ENCODE measurements at regions not wholly inside any gene's neighbourhood (a gene's known extent, or its start where the extent isn't known, plus 50 kb on each side); places are given as distances from the start of the nearest gene placed in this dataset.

- H3K4me3 Mint-ChIP-seq = no peak overlapping the region
- no peak for DNase-seq
- no peaks in the 10 kb centered on the region for H3K36me3 Mint-ChIP-seq (ENCODE audit: insufficient read depth)
- H3K27me3 Mint-ChIP-seq (ENCODE audit: low read depth) = peaks cover 25% of the 10 kb centered on the region
- H3K9me3 Mint-ChIP-seq = no peaks in the 10 kb centered on the region
- no peaks in the 10 kb centered on the region for H3K4me1 Mint-ChIP-seq (ENCODE audit: low read depth)
- no peak for ATAC-seq
Observed at GRCh38 chr14:56460469-56460868, 119.1 kb upstream of the TMEM260 start.

DNA sequence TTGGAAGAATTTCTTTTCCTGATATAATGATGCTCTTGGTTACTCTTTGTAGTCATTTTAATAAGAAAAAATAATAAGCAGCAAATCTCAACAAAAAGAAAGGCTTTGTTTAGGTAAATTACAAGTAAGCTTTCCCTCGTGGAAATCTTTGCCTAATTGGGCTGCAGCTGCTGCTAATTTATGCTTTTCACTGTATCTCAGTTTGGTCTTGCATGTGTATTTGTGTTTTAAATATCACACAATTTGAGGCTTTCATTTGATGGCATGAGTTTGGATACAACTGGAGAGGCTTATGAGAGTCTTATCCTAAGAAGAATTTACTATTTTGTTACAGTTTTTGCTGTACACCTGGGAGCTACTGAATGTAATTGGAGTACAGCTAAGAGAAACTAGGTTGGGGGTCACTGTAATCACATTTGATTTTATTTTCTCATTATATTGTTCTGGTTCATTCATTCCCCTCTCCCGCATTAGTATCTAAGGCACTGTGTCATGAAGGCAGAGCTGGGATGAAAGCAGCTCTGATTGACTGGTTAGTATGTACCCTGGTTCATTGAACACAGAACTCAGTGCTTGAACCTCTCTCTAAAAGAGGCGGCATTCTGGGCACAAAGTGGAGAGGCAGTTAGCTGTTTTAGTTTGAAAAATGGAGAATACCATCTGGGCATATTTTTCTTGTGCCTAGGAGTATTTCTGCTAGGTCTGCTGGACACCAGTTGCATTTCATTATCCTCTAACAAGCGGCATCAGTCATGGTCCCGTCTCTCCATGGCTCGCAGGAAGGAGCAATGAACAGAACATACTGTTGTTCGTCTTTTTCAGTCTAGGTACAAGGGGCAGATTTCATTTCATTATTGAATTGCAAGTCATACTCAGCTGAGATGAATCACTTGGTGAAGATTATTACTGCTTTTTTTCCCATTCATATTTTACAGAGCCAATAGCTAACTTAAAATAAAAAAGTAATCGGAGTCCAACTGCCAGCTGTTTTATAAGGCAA, 118.0 kb upstream of the TMEM260 start:
- no peak for DNase-seq
- no peak for ATAC-seq
- Mint-ChIP-seq H3K9me3 (no peaks in the 10 kb centered on the region), H3K4me1 (ENCODE audit: low read depth) (no peaks in the 10 kb centered on the region), H3K36me3 (ENCODE audit: insufficient read depth) (no peaks in the 10 kb centered on the region), H3K27me3 (ENCODE audit: low read depth) (peaks cover 15% of the 10 kb centered on the region), H3K4me3 (no peak overlapping the region)

DNA sequence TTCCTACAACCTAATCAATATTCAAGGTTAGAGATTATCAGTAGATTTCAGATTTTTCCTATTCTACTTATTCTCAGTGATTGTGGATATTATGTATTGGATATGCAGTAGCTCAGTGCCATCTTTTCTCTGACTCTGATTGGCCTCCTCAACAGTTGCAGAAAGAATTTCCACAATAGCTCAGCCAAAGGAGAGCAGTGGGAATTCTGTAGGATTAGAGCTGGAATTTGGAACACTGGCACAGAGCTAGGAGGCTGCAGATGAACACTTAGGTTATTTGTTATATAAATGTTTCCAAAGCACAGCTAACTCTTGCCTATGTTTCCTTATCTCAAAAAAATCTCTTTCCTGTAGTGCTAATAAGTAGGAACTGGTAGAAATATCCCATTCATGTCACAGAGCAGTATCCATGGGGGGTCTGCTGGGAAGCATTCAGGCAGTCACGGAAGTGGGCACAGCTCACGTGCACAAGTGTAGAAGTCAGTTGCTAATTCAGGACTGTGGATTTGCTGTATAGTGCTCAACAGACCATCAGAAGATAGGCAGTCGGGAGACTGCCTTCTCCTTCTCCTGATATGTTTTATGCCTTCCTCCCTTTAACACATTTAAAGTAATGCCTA, 116.2 kb upstream of the TMEM260 start:
- H3K9me3 Mint-ChIP-seq = no peaks in the 10 kb centered on the region
- no peaks in the 10 kb centered on the region for H3K36me3 Mint-ChIP-seq (ENCODE audit: insufficient read depth)
- H3K4me3 Mint-ChIP-seq = no peak overlapping the region
- no peaks in the 10 kb centered on the region for H3K4me1 Mint-ChIP-seq (ENCODE audit: low read depth)
- H3K27me3 Mint-ChIP-seq (ENCODE audit: low read depth) = peaks cover 11% of the 10 kb centered on the region
- no peak for DNase-seq
- ATAC-seq = no peak

- ATAC-seq (no peak), DNase-seq (no peak)
- Mint-ChIP-seq H3K4me1 (ENCODE audit: low read depth) (no peaks in the 10 kb centered on the region), H3K36me3 (ENCODE audit: insufficient read depth) (no peaks in the 10 kb centered on the region), H3K4me3 (no peak overlapping the region), H3K27me3 (ENCODE audit: low read depth) (peaks cover 3% of the 10 kb centered on the region), H3K9me3 (no peaks in the 10 kb centered on the region)
Observed at GRCh38 chr14:56471056-56471455, 108.5 kb upstream of the TMEM260 start.

- Mint-ChIP-seq H3K36me3 (ENCODE audit: insufficient read depth) (no peaks in the 10 kb centered on the region), H3K9me3 (no peaks in the 10 kb centered on the region), H3K4me3 (no peak overlapping the region), H3K27me3 (ENCODE audit: low read depth) (peaks cover 3% of the 10 kb centered on the region), H3K4me1 (ENCODE audit: low read depth) (no peaks in the 10 kb centered on the region)
- DNase-seq = no peak
- no peak for ATAC-seq
Observed at GRCh38 chr14:56474419-56475022, 105.1 kb upstream of the TMEM260 start.

DNA sequence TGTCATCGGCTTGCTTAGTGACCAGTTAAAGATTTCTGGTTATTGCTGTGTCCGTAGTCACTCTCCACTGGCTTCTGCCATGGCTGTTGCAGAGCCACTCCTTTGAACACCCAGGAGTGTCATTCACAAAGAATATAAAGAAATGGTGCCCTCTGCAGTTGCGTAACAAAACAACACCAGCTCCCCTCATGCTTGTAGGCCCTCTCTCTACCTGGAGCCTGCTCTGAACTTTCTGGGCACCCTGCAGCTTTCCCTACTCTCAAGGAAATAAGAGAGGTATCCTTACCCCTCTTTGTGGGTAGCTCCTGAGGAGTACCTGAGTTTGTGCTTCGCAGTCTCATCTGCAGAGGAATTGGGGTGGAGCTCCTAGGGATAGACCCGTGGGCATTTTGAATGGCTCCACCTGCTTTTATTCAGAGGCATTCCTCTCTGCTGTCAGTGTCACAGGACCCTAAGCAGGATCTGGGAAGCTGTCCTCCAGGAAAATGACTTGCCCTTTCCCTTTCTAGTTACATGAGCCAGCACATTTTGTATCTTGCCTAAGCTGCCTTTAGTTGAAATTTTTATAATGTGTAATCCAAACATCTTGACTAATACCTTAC, 97.2 kb upstream of the TMEM260 start:
- Mint-ChIP-seq H3K27me3 (ENCODE audit: low read depth) (peaks cover 7% of the 10 kb centered on the region), H3K9me3 (no peaks in the 10 kb centered on the region), H3K36me3 (ENCODE audit: insufficient read depth) (no peaks in the 10 kb centered on the region), H3K4me3 (no peak overlapping the region), H3K4me1 (ENCODE audit: low read depth) (no peaks in the 10 kb centered on the region)
- DNase-seq (no peak), ATAC-seq (no peak)

DNA sequence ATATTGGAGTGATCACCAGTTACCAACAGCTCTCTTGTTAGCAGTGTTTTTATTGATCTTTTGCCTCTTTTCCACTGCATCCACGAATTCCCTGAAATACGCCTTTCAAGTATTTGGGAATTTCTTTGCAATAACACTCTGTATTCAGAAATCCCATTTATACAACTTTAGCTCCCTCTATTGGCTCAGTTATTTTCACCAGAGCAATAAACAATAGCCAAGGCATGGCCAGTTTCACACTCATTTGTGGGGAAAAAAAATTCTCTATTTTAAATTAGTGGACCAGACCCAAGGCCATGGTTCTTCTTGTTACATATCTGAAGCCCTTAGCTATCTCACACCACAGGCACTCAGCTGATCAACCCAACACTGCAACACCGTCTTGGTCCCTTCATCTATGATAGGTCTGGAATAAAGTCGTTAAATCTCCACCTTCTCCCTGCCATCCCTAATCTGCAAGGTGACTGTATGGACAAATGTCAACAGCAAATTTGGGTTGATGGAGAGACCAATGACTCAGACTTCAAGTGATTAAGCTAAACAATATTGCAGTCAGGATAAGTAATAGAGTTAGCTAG, 92.4 kb upstream of the TMEM260 start:
- Mint-ChIP-seq H3K4me1 (ENCODE audit: low read depth) (peaks cover 8% of the 10 kb centered on the region), H3K36me3 (ENCODE audit: insufficient read depth) (no peaks in the 10 kb centered on the region), H3K4me3 (no peak overlapping the region), H3K9me3 (no peaks in the 10 kb centered on the region), H3K27me3 (ENCODE audit: low read depth) (peaks cover 2% of the 10 kb centered on the region)
- ATAC-seq (no peak), DNase-seq (no peak)

DNA sequence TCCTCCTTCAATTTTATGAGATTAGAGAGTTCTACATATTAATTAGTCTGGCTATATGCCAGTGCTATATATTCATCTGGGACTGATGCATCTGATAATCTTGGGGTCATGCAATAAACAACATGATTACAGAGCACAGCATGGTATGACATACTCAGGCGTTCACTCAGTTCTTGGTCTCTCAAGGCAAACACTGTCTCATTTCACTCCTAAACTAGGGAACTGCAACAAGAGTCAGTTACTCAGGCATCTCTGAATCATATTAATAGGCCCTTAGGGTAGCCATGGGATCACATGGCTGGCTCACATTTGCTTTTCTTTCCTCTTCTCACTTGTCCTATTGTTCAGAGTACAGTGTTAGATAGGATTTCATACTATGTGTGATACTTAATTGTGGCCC, 91.8 kb upstream of the TMEM260 start:
- H3K36me3 Mint-ChIP-seq (ENCODE audit: insufficient read depth) = no peaks in the 10 kb centered on the region
- H3K9me3 Mint-ChIP-seq = no peaks in the 10 kb centered on the region
- DNase-seq (no peak), ATAC-seq (no peak)
- no peak overlapping the region for H3K4me3 Mint-ChIP-seq
- peaks cover 8% of the 10 kb centered on the region for H3K4me1 Mint-ChIP-seq (ENCODE audit: low read depth)
- peaks cover 2% of the 10 kb centered on the region for H3K27me3 Mint-ChIP-seq (ENCODE audit: low read depth)

- Mint-ChIP-seq H3K4me1 (ENCODE audit: low read depth) (peaks cover 8% of the 10 kb centered on the region), H3K27me3 (ENCODE audit: low read depth) (peaks cover 2% of the 10 kb centered on the region), H3K4me3 (no peak overlapping the region), H3K36me3 (ENCODE audit: insufficient read depth) (no peaks in the 10 kb centered on the region), H3K9me3 (no peaks in the 10 kb centered on the region)
- no peak for DNase-seq
- no peak for ATAC-seq
Observed at GRCh38 chr14:56488306-56488705, 91.3 kb upstream of the TMEM260 start.

DNA sequence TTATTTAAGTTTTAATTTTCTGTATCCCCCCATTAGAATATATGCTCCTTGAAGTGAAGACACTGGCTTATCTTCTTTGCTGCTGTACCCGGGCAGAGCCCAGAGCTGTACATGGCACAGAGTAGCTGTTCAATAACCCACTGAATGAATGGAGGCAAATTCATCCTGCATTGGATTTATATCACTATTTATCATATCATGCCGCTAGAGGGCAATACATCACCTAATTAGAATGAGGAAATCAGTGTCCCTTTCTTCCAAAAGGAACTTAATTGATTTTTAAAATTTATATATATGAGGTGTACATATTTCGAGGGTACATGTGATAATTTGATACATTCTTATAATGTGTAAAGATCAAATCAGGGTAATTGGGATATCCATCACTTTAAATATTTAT, 89.2 kb upstream of the TMEM260 start:
- H3K36me3 Mint-ChIP-seq (ENCODE audit: insufficient read depth) = no peaks in the 10 kb centered on the region
- ATAC-seq = no peak
- H3K27me3 Mint-ChIP-seq (ENCODE audit: low read depth) = peaks cover 2% of the 10 kb centered on the region
- H3K4me3 Mint-ChIP-seq = no peak overlapping the region
- H3K4me1 Mint-ChIP-seq (ENCODE audit: low read depth) = peaks cover 8% of the 10 kb centered on the region
- H3K9me3 Mint-ChIP-seq = no peaks in the 10 kb centered on the region
- no peak for DNase-seq

DNA sequence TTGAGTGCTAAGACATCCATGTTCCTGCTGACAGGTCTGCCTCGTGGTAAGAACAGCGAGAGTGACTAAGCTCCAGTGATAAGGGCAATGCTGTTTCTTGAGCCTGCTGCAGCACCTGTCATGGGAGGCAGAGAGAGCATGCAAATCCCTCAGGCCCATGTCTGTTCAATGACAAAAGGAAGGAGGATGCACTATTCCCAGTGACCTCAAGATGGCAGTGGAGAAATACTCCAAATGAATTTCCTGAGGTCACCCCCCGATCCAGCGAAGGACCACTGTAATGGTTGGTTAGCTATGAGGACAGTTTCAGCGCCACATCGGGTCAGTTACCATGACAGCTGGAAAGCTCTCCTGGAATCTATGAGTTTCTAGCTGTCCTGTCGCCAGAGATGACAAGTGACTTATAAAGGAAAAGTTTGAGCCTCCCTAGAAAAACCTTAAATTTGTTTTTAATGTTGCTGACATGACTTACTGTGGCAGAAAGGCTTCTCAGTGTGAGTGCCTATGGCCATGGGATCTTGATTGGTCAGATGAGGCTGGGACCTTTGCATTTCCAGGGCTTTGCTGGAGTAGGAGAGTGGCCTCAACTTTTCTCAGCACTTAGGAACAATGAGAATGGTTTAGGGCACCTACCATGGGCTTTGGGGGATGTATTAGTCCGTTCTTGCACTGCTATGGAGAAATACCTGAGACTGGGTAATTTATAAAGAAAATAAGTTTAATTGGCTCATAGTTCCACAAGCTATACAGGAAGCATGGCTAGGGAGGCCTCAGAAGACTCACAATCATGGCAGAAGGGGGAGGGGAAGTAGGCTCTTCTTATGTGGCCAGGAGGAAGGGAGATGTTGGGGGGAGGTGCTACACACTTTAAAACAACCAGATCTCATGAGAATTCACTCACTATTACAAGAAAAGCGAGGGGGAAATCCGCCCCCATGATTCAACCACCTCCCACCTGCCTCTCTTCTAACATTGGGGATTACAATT, 88.0 kb upstream of the TMEM260 start:
- Mint-ChIP-seq H3K4me1 (ENCODE audit: low read depth) (peaks cover 8% of the 10 kb centered on the region), H3K36me3 (ENCODE audit: insufficient read depth) (no peaks in the 10 kb centered on the region), H3K9me3 (no peaks in the 10 kb centered on the region), H3K27me3 (ENCODE audit: low read depth) (peaks cover 2% of the 10 kb centered on the region), H3K4me3 (no peak overlapping the region)
- ATAC-seq = peak; percentile 75 to 81
- DNase-seq = peak; percentile 10

DNA sequence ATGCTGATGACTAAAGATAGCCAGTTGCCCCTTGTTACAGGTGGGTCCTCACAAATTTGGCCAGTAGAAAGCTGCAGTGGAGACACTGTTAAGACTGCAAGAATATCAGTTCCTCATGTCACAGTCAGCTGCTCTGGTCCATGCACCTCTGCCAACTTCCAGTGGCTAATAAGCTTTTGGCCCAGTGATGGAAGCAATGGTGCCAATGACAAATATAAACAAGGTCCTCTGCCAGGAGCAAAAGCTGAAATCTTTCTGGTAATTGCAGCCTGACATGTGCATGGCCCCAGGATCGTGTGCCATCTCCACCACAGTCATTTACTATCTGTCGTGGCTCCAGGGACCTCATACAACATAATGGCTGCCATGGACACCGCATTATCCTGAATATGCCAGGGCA, 85.4 kb upstream of the TMEM260 start:
- peaks cover 2% of the 10 kb centered on the region for H3K27me3 Mint-ChIP-seq (ENCODE audit: low read depth)
- no peak for DNase-seq
- no peaks in the 10 kb centered on the region for H3K36me3 Mint-ChIP-seq (ENCODE audit: insufficient read depth)
- no peaks in the 10 kb centered on the region for H3K9me3 Mint-ChIP-seq
- peaks cover 8% of the 10 kb centered on the region for H3K4me1 Mint-ChIP-seq (ENCODE audit: low read depth)
- no peak overlapping the region for H3K4me3 Mint-ChIP-seq
- no peak for ATAC-seq

DNA sequence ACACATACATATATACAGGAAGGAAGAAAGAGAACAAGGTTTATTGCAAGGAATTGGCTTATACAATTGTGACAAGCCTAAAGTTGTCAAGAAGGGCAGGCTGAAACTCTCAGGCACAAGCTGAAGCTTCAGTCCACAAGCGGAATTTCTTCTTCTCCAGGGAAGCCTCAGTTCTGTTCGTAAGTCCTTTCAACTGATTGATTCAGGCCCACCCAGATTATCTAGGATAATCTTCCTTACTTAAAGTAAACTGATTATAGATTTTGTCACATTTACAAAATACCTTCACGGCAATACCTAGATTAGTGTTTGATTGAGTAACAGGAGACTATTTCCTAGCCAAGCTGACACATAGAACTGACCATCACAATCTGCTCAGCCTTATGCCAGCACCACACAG, 81.5 kb upstream of the TMEM260 start:
- H3K4me3 Mint-ChIP-seq = no peak overlapping the region
- peaks cover 9% of the 10 kb centered on the region for H3K27me3 Mint-ChIP-seq (ENCODE audit: low read depth)
- no peaks in the 10 kb centered on the region for H3K9me3 Mint-ChIP-seq
- DNase-seq = no peak
- peaks cover 3% of the 10 kb centered on the region for H3K4me1 Mint-ChIP-seq (ENCODE audit: low read depth)
- no peak for ATAC-seq
- H3K36me3 Mint-ChIP-seq (ENCODE audit: insufficient read depth) = no peaks in the 10 kb centered on the region
